ENCODE measurements at regions not wholly inside any gene's neighbourhood (a gene's known extent, or its start where the extent isn't known, plus 50 kb on each side); places are given as distances from the start of the nearest gene placed in this dataset.

DNA sequence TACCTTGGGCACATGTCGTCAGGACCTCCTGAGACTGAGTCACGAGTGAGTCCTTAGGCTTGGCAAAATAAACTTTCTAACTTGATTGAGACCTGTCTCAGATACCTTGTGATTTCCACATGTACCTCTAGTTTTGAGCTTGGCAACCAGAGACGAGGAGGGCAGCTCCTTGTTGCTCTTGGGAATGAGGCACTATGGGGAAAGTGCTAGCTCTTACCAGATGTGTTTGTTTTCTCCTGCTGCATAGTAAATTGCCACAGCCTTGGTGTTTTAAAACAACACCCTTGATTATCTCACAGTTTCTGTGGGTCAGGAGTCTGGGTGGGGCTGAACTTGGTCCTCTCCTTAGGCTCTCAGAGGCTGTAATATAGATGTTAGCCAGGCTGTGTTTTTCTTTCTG, 59.1 kb upstream of the MAML3 start:
- TF ChIP-seq, protein P1, sequence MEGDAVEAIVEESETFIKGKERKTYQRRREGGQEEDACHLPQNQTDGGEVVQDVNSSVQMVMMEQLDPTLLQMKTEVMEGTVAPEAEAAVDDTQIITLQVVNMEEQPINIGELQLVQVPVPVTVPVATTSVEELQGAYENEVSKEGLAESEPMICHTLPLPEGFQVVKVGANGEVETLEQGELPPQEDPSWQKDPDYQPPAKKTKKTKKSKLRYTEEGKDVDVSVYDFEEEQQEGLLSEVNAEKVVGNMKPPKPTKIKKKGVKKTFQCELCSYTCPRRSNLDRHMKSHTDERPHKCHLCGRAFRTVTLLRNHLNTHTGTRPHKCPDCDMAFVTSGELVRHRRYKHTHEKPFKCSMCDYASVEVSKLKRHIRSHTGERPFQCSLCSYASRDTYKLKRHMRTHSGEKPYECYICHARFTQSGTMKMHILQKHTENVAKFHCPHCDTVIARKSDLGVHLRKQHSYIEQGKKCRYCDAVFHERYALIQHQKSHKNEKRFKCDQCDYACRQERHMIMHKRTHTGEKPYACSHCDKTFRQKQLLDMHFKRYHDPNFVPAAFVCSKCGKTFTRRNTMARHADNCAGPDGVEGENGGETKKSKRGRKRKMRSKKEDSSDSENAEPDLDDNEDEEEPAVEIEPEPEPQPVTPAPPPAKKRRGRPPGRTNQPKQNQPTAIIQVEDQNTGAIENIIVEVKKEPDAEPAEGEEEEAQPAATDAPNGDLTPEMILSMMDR (IDR thresholded peaks at IDR 0.05) = no peak
- TF ChIP-seq POLR2A (IDR thresholded peaks at IDR 0.05) = no peak

Measured in body of pancreas (tissue), 4 donors.